GM18508 (cell line): ENCODE measurements at regions not wholly inside any gene's neighbourhood (a gene's known extent, or its start where the extent isn't known, plus 50 kb on each side); places are given as distances from the start of the nearest gene placed in this dataset.
"Not testable (repeated sequence)": the region's sequence is repeated elsewhere in the genome, so short reads cannot be mapped to it uniquely, and the experiment has no call there.

Experiments
- ATAC-seq: cut with Tn5 transposase; IDR thresholded peaks from one replicate; pipeline ENCODE4 v1.9.1; 2021; ENCODE audit warnings: moderate number of reproducible peaks; ENCODE audit not compliant: insufficient read depth, unreplicated experiment

DNA sequence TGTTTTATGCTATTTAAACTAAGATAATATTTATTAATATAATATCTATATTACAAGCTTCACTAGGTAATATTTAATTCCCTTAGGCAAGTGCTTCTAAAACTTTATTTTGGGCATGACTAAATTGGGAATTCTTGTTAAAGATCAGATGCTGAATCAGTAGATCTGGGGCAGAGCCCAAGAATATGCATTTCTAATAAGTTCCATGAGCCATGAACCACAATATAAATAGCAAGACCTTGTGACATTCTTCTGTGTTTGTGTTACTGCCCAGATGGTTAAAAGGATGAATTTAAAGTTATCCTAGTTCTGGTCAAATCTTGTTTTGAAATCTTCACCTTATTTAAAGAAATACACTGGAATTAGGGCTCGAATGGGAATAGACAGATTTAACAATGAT, 258.4 kb upstream of the CACNA2D1 start:
- no peak for ATAC-seq

DNA sequence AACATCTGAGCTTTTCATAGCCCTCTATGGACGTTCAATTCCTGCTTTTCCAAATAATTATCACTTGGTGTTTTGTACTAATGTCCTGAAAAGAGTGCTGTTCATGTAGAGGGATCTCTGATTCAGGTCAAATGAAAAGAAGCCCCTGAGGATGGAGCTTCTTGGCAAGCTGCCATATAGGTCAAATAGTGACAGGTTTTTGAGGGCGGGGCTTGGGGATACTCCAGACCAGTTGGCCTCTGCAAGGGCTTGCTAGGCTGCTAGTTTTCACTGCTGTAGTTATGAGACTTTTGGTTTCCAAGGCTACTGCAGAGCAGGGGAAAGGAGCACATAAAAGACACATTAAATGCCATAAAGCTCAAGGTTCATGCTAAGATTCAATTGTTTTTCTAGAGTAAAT, 257.2 kb upstream of the CACNA2D1 start:
- no peak for ATAC-seq

DNA sequence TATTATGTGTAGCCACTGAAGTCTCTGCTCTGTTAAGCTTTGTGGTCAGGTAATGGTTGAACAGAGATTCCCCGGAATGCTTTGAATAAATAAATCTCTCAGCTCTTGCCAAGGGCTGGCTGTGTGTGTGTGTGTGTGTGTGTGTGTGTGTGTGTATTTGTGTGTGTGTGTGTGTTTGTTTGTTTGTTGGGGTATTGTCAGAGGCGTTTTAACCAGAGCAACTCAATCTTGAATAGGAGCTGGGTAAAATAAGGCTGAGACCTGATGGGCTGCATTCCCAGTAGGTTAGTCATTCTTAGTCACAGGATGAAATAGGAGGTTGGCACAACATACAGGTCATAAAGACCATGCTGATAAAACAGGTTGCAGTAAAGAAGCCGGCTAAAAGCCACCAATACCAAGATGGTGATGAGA, 256.2 kb upstream of the CACNA2D1 start:
- ATAC-seq: no peak

DNA sequence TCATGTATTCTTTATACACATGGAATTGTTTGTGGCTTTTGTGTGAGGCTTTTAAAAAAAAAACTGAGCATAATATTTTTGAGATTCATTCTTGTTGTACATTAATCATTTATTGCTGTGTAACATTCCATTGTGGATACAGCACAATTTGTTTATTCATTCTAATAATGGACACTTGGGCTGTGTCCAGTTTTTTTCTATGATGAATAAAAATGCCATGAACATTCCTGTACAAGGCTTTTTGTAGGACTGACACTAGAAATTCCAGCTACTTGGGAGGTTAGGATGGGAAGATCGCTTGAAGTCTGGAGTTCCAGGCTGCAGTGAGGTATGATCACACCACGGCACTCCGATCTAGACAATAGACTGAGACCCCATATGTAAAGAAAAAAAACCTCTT, 254.3 kb upstream of the CACNA2D1 start:
- no peak for ATAC-seq

DNA sequence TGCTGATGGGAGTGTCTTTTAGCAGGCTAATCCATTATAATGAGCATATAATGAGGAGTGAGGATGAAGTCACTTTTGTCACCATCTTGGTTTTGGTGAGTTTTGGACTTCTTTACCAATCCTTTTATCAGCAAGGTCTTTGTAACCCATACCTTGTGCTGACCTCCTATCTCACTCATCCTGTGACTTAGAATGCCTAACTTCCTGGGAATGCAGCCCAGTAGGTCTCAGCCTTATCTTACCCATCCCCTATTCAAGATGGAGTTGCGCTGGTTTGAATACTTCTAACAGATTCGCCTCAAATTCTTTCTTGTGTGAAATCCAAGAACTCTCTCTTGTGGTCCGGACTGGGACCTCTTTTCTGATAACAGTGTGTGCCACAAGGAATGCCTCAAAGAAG, 253.1 kb upstream of the CACNA2D1 start:
- no peak for ATAC-seq

DNA sequence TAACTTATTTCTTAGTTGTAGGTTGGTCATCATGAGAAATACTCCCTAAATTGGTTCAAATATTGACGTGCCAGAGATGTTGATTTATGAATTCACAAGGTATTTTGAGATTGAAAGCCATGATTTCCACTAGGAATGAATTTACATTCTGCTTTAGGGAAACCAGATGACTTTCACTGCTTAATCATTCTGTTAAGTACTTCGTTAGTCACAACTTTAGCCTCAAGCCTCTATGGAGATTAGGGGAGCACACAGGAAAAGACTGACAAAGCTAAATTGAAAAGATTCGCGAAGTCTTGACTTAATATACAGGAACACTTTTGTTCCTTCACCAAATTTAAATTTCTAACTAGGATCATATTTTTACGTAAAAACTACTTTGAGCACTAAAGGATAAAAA, 250.4 kb upstream of the CACNA2D1 start:
- no peak for ATAC-seq

DNA sequence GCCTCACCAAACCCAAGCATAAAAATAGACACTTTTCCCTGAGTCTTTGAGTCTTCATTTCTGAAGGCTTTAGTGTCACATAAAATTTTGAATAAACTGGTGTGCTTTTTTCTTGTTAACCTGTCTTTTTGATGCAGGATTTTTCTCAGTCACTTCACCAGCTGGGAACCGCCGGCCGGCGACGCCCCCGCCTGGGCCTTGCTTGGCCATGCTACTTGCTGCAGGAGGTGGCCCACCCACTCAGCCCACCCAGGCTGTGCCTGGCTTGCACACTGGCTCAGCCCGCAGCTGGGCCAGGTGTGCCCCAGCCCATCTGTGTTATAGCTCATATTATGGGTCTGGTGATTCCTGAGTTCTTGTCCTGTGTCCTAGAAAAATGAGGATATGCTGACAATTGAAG, 247.4 kb upstream of the CACNA2D1 start:
- no peak for ATAC-seq

DNA sequence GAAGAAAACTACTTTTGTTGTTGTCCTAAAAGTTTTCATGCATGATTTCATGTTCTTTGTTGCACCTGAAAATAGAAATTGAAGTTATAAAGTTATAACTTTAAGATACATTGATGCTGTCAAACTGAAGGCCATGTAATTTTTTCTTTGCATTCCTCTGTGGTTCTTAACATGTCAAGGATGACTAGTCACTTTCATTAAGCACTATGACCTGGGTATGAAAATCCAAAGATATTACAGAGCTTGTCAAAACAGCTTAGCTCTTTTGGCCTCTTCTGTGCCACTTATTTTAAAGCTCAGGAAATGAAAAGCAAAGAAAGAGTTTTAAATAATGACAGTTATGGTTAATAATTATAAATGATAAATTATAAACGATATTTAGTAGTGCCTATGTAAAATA, 241.6 kb upstream of the CACNA2D1 start:
- ATAC-seq: no peak

DNA sequence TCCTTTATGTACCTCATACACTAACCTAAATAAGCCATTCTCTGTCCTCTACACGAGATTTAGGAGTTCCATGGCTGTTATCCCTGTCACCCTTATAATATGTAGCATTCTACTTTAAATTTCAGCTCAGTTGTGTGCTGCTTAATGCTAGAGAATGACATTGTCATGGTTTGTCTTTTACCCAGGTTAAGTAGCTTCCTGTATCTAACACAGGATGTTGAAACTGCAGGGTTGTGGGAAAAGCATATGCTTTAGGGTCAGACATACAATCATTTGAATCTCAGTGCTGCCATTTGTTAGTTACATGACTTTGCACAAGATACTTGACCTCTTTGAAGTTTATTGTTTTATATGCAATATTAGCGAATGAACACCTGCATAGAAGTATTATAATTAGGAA, 235.1 kb upstream of the CACNA2D1 start:
- no peak for ATAC-seq

DNA sequence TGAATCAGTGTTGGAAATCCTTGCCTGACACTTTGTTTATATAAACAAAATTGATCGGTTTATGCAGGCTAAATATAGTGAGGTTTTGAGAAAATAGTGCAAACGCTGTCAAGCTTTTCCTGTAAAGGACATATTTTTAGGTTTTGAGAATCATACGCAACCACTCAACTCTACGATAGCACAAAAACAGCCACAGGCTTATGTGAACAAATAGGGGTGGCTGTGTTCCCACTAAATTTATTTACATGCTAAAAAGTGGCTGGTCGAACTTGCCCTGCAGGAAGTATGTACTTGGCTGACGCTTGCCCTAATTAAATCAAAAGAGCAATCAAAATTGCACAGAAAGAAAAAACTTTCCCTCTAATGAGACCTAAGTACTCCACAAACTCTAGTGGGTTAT, 234.7 kb upstream of the CACNA2D1 start:
- no peak for ATAC-seq

DNA sequence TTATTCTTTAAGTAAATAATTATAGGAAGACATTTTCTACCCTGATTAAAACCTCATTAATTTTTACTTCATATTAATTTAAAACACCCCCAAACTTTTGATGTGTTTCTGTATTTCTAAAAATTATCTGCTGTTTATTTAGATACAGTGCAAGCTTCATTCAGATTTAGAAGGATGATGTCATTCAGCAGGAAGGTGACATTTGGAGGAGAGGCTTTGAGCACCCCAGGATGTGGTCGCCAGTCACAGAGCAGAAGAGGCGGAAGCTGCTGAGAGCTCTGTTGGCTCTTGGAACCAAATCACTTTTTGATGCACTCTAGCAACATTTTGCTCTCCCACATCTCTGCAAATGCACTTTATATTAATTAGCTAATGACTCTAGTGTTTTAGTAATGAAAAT, 233.9 kb upstream of the CACNA2D1 start:
- ATAC-seq: peak; percentile 89

DNA sequence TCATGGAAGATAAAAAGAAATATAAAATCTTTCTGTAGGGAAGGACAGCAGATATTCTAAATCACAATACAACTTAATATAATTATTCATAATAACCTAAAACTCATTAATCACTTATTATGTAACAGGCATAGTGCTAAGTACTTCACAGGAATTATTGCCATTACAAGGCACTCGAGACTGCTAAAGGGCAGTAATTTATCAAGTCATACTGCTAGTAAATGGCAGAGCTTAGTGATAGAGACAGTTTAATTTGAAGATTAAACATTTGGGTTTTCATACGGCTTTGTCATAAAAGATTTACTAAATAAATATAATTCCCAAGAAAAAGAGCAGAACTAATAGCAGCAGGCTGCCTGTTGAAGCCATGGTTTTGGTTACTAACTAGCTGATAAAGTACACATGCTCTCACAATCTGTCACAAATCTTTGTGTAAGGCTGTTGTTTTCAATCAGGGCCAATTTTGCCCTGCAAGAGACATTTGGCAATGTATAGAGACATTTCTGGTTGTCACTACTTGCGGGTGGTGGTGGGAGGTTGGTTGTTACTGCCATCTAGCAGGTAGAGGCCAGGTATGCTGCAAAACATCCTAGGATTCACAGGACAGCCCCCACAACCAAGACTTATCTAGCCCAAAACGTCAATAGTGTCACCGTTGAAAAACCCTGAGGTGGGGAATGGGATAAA, 233.3 kb upstream of the CACNA2D1 start:
- ATAC-seq: no peak

DNA sequence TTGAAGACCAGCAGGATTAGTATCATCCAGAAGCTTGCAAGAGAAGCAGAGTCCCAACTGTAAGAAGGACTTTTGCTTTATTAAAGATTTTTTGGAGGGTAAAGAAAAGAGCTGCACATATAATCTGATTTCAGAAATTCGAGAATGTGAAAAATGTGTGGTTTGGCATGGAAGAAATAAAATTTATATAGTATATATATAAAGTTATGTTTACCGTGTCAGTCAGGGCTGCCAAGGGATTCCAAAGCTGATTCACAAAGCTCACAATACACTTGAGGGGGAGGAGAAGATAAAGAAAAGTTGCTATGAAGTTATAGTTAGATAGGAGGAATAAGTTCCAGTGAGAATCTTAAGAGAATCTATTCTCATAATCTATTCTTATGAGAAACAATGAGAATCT, 231.8 kb upstream of the CACNA2D1 start:
- ATAC-seq: no peak

DNA sequence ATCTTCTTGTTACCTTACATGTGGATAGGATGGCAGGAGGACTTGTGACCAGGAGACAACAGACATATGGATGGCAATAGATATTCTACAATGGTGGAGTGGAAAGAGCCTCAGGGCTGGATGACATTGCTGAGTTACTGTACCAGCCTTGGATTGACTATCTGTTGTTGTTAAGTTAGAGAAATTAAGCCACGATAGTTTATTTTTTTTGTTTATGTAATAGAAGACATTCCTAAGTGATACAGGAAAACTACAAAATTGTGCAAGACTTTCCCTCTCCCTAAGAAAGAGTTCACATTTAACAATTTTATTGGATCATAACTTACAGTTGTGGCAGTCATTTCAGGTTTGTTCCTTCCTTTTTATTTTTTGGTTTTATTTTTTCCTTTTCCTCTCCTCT, 230.7 kb upstream of the CACNA2D1 start:
- ATAC-seq: no peak

DNA sequence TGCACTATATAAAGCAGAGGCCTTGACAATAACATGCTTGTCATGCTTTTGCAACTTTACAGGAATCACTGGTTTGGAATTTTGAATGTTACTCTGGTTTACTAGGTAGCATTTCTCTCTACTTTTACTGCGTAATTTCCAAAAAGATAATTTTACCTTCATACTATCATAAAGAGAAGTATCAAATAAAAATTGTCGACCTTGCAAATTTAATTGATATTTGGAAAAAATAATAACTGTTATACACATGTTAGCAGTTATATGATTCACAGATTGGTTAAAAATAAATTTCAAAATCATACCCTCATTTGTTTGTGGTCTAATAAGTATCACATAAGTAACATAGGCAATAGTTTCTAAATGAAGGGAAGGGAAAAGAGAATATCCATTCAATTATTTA, 228.5 kb upstream of the CACNA2D1 start:
- no peak for ATAC-seq

DNA sequence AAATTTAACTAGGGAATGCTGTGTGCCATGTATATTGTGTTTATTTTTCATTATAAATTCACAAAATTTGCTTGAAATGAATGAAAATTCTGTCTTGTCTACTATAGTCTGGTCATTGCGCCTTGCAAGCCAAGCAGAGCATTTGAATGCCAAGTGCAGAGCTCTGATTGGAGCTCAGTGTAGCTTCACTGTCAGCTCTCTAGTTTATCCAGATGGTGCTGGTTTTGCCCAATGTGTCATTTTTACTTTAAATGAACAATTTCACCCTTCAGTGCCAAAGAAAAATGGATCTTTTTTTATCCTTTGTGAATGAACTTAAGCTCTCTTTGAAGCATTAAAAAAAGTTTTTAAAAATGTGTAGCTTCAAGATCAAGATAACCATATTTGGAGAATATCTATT, 225.6 kb upstream of the CACNA2D1 start:
- no peak for ATAC-seq

DNA sequence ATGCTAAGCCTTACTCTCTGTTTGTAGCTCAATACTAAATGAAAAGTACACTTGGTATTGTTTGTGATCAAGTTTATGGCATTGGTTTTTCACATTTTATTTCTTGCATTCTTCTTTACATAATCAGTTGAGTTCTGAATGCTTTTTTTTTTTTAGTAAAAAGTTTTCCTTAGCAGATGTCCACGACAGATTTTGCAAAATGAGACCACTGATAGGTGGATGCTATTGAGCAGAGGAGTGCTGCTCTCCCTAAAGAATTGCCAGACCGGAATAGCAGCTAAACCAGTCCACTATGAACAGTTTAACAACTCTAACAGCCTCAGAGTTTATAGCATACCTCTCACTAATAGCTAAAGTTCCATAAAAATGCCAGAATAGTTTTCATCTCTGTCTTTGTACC, 225.1 kb upstream of the CACNA2D1 start:
- no peak for ATAC-seq

DNA sequence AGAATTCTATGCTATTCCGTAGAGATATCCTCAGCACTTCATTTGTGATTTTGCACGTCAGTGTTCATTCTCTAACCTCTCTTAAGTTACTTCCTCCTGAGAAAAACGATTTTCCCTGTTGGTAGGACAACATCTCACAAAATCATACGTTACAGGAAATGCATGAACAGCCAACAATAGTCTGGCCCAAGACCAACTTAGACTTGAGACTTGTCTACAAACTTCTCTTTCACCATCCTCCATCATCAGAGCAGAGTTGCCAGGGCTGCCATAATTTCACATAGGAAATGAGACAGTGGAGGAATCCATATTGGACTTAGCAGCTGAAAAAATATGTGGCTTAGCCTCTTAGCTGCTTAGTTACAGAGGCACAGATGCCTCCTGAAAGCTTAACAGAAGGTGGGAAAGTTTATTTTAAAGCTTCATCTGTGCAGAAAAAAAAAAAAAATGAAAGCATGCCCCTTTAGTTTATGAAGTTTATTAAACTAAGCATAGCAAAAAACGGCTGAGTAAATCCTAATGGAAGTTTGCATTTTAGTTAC, 222.5 kb upstream of the CACNA2D1 start:
- no peak for ATAC-seq

DNA sequence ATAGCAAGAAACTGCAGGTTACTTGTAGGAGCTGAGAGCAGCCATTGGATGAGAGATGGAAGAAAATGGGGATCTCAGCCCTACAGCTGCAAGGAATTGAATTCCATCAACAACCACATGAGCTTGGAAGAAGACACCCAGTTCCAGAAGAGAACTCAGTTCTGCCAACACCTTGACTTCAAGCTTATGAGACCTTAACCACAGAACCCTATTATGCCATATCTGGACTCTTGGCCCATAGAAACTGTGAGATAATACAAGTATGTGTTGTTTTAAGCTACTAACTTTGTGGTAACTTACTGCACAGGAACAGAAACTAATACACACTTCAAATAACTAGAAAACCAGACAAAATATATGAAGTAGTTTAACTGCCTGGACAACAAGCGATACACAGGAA, 212.4 kb upstream of the CACNA2D1 start:
- ATAC-seq: no peak

DNA sequence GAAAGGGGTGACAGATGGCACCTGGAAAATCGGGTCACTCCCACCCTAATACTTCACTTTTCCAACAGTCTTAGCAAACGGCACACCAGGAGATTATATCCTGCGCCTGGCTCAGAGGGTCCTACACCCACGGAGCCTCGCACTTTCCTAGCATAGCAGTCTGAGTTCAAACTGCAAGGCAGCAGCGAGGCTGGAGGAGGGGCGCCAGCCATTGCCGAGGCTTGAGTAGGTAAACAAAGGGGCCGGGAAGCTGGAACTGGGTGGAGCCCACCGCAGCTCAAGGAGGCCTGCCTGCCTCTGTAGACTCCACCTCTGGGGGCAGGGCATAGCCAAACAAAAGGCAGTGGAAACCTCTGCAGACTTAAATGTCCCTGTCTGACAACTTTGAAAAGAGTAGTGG, 206.5 kb upstream of the CACNA2D1 start:
- ATAC-seq: not testable (repeated sequence)

DNA sequence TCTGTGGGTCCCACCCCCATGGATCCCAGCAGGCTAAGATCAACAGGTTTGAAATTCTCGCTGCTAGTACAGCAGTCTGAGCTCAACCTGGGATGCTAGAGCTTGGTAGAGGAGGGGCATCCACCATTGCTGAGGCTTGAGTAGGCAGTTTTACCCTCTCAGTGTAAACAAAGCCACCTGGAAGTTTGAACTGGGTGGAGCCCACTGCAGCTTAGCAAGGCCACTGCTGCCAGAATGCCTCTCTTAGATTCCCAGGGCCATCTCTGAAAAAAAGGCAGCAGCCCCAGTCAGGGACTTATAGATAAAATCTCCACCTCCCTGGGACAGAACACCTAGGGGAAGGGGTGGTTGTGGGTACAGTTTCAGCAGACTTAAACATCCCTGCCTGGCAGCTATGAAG, 190.0 kb upstream of the CACNA2D1 start:
- no peak for ATAC-seq

DNA sequence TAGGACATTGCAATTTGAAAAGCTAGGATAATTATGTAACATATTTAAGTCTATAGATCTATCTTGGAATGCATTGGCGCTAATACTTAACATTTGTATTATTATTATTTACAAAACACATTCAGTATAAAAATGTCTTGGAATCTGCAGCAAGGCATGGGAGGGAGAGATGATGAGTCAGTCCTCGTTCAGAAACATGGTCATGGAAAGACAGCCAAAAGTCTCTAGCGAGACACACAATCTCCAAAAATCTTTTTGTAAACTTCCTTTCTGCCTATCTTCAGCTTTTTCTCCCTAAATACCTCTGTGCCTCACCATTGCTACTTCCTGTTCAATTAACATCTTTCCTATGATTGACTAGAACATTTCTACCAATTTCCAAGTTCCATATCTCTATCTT, 188.4 kb upstream of the CACNA2D1 start:
- no peak for ATAC-seq

DNA sequence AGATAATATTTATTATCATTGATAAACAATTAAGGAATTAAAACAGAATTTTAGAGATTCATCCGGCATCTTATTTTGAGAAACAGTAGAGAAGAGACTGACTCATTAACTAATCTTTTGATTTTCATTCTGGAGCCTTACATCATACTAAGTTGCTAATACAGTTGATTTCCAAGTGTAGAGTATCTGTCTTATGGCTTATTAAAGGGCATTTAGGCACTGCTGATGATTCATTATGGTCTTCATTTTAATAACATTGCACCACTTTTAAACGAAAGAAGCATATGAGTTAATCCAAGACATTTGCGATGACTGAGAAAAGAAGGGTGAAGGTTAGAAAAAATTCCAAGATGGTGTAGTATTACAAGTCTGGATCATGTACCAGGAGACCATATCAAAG, 186.0 kb upstream of the CACNA2D1 start:
- ATAC-seq: no peak
